ENCODE measurements at regions not wholly inside any gene's neighbourhood (a gene's known extent, or its start where the extent isn't known, plus 50 kb on each side); places are given as distances from the start of the nearest gene placed in this dataset.
"Not testable (repeated sequence)": the region's sequence is repeated elsewhere in the genome, so short reads cannot be mapped to it uniquely, and the experiment has no call there.

- DNase-seq (ENCODE audit: low spot score): not testable (repeated sequence)
These were observed 278.1 kb downstream of the ANKRD30B start for GRCh38 chr18:15026041-15026440.

DNA sequence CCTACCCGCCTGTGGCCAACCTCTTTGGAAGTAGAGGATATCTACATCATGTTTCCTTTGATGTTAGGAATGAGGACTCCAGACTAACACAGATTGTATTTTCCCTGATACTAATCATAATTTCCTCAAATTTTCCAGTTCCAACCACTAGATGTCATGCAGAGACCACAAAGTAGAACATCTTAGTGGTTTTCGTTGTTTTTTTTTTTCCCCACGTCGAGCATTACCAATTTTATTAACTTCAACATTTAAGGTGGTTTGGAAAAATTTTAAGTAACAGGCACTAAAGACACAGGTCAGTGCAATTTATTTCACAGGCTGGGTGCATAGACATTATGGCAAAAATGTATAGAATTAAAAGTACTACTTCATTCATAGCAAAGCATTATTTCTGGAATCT, 280.1 kb downstream of the ANKRD30B start:
- not testable (repeated sequence) for DNase-seq (ENCODE audit: low spot score)

DNA sequence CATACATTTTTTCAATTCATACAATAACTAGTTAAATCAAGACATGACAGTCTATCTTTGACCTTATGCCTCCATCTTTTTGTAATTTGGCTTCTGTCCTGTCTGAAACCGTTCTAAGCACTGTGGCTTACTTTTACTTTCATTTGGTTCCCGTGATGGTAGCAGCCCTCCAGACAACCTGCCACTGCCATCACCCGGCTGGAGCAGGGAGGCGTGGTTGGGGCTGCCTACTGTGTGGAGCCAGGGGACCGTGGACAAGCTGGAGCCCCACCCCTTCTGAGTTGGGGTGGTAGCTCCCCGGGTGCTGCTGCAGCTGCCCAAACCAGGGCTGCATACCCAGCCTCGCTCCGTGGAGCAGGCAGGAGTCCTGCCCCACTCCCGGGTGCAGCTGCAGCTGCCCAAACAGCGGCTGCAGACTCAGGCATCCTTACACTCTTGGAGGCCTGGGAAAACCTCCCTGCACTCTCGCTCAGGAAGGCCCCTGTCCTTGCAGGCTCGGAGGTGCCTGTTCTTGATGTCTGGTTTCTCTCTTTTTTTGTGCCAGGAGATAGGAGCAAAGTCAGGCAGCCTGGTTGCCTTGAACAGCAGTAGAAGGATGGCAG, 312.4 kb downstream of the ANKRD30B start:
- DNase-seq (ENCODE audit: low spot score): not testable (repeated sequence)

DNA sequence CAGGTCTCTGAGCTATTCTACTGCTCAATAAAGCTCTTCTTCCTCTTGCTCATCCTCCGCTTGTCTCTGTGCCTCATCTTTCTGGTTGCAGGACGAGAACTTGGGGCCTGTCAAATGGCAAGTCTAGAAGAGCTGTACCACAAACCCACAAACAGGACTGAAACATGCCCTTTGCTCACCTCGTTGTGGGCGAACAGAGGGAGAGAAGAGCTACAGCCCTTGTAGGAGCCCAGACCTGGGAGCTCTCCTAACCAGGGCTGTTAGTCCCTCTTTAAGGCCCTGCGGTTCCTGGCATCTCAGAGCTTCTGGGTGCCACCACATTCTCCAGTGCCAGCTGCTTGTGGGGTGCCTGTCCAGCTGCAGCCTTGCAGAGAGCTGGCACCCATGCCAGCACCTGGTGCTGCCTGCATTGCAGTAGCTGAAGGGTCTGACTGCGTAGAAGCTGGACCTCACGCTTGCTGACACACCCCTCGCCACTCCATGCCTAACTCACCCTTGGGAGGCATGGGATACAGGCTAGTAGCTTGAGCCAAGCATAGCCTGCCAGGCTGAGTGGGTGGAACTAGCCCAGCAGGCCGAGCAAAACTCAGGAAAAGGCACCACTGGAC, 313.4 kb downstream of the ANKRD30B start:
- not testable (repeated sequence) for DNase-seq (ENCODE audit: low spot score)

- DNase-seq (ENCODE audit: low spot score): not testable (repeated sequence)
These were observed 318.5 kb downstream of the ANKRD30B start for GRCh38 chr18:15066434-15066833.

- not testable (repeated sequence) for DNase-seq (ENCODE audit: low spot score)
These were observed 323.3 kb downstream of the ANKRD30B start for GRCh38 chr18:15071311-15071710.
